ENCODE measurements at regions not wholly inside any gene's neighbourhood (a gene's known extent, or its start where the extent isn't known, plus 50 kb on each side); places are given as distances from the start of the nearest gene placed in this dataset.

DNA sequence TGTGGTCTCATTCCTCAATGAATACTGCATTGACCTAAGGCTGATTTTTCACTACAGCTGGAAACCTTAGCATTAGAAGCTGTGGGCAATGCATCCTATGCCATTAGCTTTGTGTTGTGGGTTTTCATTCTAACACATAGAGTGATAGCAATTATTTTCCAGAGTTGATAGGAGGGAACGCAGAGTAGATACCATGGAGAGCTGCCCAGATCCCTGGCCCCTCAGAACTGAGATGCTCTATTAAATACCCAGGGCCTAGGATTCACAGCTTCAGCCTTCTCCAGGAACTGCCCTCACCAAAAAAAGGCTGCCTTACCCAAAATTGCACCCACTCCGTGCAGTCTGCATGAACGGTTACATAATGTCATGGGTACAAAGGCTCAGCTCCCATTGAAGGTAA is 444.4 kb downstream of the SUCLA2 start:
- Histone ChIP-seq H3K9ac (replicated peaks; ENCODE audit: extremely low read depth, insufficient read depth, low read length) (no peak overlapping the region), H3K9me3 (replicated peaks; ENCODE audit: control insufficient read depth, insufficient read depth, low read length) (peaks cover 5% of the 10 kb centered on the region), H3K27me3 (ENCODE audit: control insufficient read depth in 2 of 2, insufficient read depth in 2 of 2, low read length in 2 of 2) (no peaks in the 10 kb centered on the region), H3K4me1 (ENCODE audit: control insufficient read depth, extremely low read depth, insufficient read depth, low read length) (no peaks in the 10 kb centered on the region), H3K36me3 (ENCODE audit: control insufficient read depth in 2 of 2, extremely low read depth in 1 of 2, insufficient read depth in 2 of 2, low read length in 2 of 2) (no peaks in the 10 kb centered on the region), H3K9me1 (replicated peaks; ENCODE audit: control insufficient read depth, extremely low read depth, insufficient read depth, low read length) (no peaks in the 10 kb centered on the region), H3K4me3 (replicated peaks in 1 of 3; ENCODE audit: insufficient read depth in 1 of 3, low read depth in 1 of 3, low read length in 3 of 3) (no peak overlapping the region), H3K27ac (ENCODE audit: insufficient read depth, low read depth, low read length) (no peak overlapping the region), H3K79me2 (ENCODE audit: control insufficient read depth, insufficient read depth, low read length) (no peaks in the 10 kb centered on the region), H4K20me1 (replicated peaks; ENCODE audit: control insufficient read depth, extremely low read depth, insufficient read depth, low read length) (no peaks in the 10 kb centered on the region), H3K4me2 (ENCODE audit: insufficient read depth, low read length) (no peak overlapping the region), H2AFZ (ENCODE audit: low read depth, low read length) (no peak overlapping the region)
- no peak for TF ChIP-seq MYC (IDR thresholded peaks at IDR 0.05; ENCODE audit: low read depth, low read length)
- dilution Hi-C loops (cut with MboI; ENCODE audit: extremely low pct_ligation_motif_present, low sequenced_read_pairs) (no loop called here), intact Hi-C loops (cut with micrococcal nuclease) (no loop called here)
- ChIA-PET POLR2A (no interaction called here), CTCF (no interaction called here)
- FAIRE-seq (no peak), DNase-seq (ENCODE audit: low read depth, low spot score) (no peak)
- BruUV-seq (replicated peaks), result no TSS peak

- H3K4me1 ChIP-seq (ENCODE audit: control insufficient read depth, extremely low read depth, insufficient read depth, low read length), result no peaks in the 10 kb centered on the region
- intact Hi-C loops (cut with micrococcal nuclease), result no loop called here
These were observed 445.8 kb downstream of the SUCLA2 start for GRCh38 chr13:47555235-47555634.

More at GRCh38 chr13:47555235-47555634, 445.8 kb downstream of the SUCLA2 start:
- no peak for DNase-seq (ENCODE audit: low read depth, low spot score)
- Histone ChIP-seq H3K9me1 (replicated peaks; ENCODE audit: control insufficient read depth, extremely low read depth, insufficient read depth, low read length) (no peaks in the 10 kb centered on the region), H4K20me1 (replicated peaks; ENCODE audit: control insufficient read depth, extremely low read depth, insufficient read depth, low read length) (no peaks in the 10 kb centered on the region), H3K27me3 (ENCODE audit: control insufficient read depth in 2 of 2, insufficient read depth in 2 of 2, low read length in 2 of 2) (no peaks in the 10 kb centered on the region), H3K4me3 (replicated peaks in 1 of 3; ENCODE audit: insufficient read depth in 1 of 3, low read depth in 1 of 3, low read length in 3 of 3) (no peak overlapping the region), H3K9ac (replicated peaks; ENCODE audit: extremely low read depth, insufficient read depth, low read length) (no peak overlapping the region), H3K9me3 (replicated peaks; ENCODE audit: control insufficient read depth, insufficient read depth, low read length) (peaks cover 6% of the 10 kb centered on the region), H3K27ac (ENCODE audit: insufficient read depth, low read depth, low read length) (no peak overlapping the region), H3K36me3 (ENCODE audit: control insufficient read depth in 2 of 2, extremely low read depth in 1 of 2, insufficient read depth in 2 of 2, low read length in 2 of 2) (no peaks in the 10 kb centered on the region), H3K4me2 (ENCODE audit: insufficient read depth, low read length) (no peak overlapping the region), H2AFZ (ENCODE audit: low read depth, low read length) (no peak overlapping the region), H3K79me2 (ENCODE audit: control insufficient read depth, insufficient read depth, low read length) (no peaks in the 10 kb centered on the region)
- BruUV-seq (replicated peaks), result no TSS peak
- POLR2A ChIA-PET, result no interaction called here
- dilution Hi-C loops (cut with MboI; ENCODE audit: extremely low pct_ligation_motif_present, low sequenced_read_pairs), result no loop called here
- TF ChIP-seq MYC (IDR thresholded peaks at IDR 0.05; ENCODE audit: low read depth, low read length) (no peak), POLR2AphosphoS5 (IDR thresholded peaks at IDR 0.05; ENCODE audit: insufficient read depth, low read depth, low read length) (no peak), EZH2 (IDR thresholded peaks at IDR 0.05; ENCODE audit: borderline replicate concordance, low read depth, low read length, severe bottlenecking) (no peak), CTCF (IDR thresholded peaks at IDR 0.05; ENCODE audit: extremely low read depth in 1 of 2, insufficient read depth in 1 of 2, low read depth in 1 of 2, low read length in 2 of 2) (no peak)
- TF ChIP-seq, protein P1, sequence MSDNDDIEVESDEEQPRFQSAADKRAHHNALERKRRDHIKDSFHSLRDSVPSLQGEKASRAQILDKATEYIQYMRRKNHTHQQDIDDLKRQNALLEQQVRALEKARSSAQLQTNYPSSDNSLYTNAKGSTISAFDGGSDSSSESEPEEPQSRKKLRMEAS (IDR thresholded peaks at IDR 0.05; ENCODE audit: insufficient read depth, insufficient read length), result no peak
- CTCF ChIA-PET, result no interaction called here
- FAIRE-seq, result no peak
